GM18526 (cell line): ENCODE measurements at regions not wholly inside any gene's neighbourhood (a gene's known extent, or its start where the extent isn't known, plus 50 kb on each side); places are given as distances from the start of the nearest gene placed in this dataset.

Experiments used
- POLR2A ChIP-seq: IDR thresholded peaks from 3 replicates; pipeline ENCODE4 v1.6.1; 2011; ENCODE audit not compliant: insufficient read length; ENCODE audit errors: extremely low read depth

DNA sequence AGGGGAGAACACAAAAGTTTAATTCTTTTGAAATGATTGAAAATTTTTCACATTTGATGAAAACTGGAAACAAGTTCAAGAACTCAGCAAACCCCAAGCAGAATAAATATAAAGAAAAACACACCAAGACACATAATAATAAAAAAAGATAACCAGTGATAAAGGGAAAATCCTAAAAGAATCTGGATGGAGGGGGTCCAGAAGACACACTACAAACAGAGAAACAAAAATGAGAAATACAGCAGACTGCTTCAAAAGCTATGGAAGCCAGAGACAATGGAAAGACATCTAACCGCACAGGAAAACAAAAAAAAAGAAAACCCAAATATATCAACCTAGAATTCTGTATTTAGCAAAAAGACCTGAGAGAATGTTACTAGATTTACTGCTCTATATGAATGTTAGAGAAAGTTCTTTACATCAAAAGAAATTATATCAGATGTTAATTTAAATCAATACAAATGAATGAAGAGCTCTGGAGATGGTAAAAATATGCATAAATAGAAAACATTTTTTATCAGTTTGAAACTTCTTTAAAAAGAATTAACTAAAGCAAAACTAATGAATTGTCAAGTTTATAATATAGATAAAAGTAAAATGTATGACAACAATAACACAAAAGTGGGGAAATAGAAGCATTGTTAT, 310.7 kb upstream of the PREP start:
- TF ChIP-seq POLR2A, result no peak

DNA sequence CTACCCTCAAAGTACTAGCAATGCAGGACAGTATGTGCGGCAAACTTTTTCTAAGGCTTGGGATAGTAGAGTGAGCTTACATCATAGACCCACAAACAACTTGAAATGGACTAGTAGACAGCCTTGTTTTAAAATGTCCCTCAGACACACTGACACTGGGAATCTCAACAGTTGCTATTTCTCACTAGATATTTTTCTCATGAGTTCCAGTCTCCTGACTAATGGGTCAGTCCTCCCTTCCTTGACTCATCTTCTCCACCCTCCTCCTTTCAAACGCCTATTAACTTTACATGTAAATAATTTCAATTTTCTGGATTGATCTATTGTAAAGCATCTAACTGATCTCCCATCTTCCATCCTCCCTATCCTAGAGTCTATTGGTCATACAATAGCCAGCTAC, 308.3 kb upstream of the PREP start:
- TF ChIP-seq POLR2A, result no peak

DNA sequence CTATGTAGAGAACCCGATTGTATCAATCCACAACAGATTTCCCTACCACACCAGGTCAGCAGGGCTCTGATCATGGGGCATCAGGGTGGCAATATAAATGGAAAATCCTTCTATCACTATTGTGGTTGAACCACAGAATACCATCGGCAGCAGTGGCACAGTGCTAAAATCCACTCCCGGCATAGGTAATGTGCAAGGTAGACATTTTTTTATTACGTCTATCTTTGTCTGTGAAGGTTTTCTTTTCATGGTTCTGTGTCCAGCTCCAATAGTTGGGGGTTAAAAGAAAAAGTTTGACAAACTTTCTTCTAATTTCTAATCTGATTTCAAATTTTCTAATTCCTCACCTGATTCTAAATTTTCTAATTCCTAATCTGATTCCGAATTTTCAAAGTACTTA, 302.7 kb upstream of the PREP start:
- TF ChIP-seq POLR2A, result no peak

DNA sequence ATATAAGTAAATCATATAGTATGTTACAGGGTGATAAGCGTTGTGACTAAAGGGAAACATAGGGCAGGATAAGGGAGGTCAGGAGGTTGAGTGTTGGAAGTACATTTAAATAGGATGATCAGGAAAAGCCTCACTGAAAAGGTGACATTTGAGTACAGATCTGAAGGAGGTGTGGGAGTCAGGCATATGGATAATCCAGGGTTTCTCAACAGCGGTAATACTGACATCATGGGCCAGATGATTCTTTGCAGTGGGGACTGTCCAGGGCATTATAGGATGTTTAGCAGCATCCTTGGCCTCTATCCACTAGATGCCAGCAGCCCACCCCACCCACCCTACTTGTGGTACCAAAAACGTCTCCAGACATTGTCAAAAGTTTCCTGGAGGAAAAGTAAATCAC, 292.6 kb upstream of the PREP start:
- no peak for TF ChIP-seq POLR2A

DNA sequence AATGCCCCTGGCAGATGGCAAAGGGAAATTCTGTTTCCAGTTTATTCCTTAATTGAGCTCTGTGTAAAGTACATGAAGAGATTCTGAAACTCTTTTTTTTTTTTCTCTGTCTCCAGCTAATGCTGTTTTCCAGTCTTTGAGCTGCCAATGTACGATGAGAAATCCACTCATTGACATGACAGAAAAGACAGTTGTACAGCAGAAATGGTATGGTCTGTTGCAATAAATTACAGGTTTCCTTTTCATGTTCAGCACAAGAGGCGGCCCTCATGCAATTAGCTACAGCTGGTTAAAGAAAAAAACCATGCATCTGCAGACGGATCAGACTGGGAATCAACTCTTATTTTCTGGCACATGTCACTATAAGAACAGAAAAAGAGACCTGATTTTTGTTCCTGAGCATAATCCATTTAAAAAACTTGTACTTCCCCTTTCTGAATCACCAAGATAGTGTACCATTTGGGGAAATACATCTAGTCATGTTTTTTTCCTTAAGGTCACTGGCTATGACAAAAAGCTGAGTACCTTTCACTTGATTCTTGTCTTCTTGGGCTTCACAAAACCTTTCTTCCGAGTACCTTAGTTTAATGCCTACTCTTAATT, 289.8 kb upstream of the PREP start:
- TF ChIP-seq POLR2A, result no peak

DNA sequence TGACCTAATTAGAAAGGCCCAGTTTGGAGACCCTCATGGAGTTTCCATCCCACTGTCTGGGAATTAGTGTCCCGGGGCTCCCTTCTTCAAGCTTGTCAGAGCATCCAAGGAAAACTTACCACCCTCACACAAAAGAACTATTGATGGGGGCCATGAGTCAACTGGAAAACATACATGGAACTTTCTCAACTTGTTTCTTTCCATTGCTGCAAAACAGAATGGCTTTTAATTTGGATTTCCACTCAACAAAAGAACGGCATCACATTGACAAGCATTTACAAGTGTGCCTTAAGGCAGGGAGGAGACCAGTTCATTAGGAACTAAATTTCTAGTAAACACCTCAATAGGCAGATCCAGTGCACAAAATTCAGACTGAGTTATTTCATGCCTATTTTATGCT, 289.1 kb upstream of the PREP start:
- no peak for TF ChIP-seq POLR2A

DNA sequence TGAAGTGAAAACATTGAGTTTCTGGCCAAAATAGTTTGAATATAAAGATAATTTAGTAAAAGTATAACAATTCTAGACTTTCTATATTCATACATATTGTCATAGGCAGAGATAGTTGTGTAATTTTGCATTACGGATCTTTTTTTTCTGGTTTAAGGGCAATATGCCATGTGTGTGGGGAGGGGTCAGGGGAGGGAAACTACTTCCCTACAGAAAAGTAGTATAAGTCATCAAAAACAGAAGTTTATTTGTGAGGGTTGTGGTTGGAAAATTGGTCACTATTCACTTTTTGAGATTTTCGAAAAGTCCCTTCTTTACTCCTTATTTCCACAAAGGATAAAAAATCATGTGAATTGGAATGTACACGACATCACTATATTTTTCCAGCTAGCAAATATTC, 288.2 kb upstream of the PREP start:
- TF ChIP-seq POLR2A, result no peak

DNA sequence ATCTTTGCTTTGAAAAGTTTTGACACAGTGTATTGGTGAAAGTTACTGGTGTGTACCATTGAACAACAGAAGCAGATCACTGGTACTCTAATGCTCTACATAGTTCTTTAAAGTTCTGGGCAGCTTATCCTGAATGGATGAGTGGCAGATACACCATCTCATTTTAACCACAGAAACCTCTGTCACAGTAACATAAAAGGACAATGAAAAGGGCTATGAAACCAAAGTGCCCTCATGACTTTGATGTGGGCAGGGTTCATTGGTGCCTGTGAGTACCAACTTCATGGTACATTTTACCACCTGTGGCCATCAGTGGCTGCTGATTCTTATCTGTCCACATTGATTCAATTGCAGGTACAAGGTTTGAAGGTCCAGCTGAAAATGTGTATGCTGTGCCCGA, 285.7 kb upstream of the PREP start:
- TF ChIP-seq POLR2A, result no peak

DNA sequence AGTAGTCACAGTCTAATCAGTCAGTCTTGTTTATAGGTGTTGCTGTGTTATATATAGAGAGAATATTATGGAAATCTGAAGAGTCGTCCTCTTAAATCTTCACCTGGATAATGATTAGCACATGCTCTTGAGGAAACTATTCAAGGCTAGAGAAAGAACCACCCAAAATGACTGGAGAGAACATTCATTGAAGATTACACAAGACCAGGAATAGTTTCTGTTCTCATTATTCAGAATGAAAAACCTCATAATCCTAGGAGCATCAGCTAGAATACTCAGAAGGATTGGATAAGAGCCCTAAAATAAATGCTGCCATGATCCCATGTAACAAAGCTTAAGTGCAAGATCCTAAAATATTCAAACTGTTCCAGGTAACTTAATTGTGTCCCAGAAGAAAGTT, 278.2 kb upstream of the PREP start:
- TF ChIP-seq POLR2A, result no peak

DNA sequence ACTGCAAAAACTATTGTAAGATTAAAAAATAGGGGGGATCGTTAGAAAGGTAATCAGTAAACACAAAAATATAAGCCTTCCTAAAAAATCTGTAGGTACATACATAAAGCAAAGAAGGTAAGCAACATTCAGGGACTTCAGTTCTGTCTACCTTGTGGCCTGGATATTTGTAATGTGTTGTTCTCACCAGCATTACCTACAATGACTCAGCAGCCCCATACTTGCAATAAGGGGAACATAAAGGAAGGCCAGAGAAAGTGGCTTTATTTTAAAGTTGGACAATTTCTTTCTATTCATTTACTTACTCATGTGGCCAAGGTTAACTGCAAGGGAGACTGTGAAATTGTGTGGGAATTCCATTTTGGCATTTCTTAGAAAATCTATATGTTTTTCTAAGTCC, 277.2 kb upstream of the PREP start:
- no peak for TF ChIP-seq POLR2A

DNA sequence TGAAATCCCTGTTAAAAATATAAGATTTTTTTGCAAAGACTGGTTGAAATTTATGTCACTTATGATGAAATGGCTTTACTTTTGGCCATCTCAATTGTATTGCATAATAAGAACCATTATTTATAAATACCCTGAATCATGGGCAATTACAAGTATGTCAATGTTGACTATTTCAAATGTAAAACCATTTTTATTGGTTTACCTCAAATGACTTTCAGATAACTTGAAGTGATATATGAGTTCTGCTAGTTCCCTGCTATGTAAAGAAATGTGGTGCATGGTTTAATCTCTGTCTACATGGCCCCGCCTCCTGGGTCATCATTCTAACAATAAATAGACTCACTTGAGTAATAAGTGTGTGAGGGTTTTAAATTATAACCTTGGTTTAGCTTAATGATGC, 275.6 kb upstream of the PREP start:
- TF ChIP-seq POLR2A, result no peak

DNA sequence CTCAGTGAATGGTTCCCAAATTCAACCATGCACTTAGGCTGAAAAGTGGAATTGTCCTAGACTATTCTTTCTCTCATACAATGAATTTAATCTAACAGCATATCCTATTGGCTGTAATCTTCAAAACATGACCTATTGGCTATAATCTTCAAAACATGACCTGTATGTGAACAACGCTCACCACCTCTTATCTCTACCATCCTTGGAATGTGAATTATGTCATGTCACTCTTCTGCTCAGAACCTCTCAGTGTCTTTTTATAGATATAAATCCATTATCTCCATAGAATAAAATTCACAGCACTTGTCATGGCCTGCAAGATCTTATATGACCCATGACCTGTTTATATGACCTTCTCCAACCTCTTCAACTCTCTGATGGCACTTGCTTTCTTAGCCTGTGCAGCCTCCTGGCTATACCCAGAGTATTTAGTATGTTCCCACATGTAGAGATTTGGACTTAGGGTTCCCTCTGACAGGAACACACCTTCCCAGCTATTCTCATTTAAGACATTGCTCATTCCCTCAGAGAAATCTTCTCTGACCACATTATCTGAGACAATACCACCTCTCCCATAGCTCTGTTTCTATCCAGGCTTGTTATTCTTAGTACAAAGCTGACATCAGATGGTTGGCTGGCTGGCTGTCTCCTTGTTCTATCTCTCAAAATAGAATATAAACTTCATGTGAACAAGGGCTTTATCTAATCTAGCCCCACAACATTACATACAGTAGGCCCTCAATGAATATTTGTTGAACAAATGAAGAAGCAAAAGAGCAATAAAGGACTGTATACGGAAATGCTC, 275.0 kb upstream of the PREP start:
- no peak for TF ChIP-seq POLR2A

DNA sequence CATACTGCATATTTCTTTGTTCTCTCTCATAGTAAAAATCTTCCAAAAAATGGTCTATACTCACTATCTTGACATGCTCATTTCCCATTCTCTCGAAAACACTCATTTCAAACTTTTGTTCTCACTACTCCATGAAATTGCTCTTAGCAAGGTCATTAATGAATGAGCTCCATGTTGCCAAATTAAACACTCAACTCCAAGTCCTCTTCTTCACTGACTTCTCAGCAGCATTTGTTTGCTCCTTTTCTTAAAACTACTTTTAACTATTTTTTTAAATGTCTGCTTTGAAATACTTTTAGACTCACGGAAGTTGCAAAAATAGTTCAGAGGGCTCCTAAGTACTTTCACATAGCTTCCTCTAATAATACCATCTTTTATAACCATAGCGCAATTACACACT, 274.0 kb upstream of the PREP start:
- no peak for TF ChIP-seq POLR2A

DNA sequence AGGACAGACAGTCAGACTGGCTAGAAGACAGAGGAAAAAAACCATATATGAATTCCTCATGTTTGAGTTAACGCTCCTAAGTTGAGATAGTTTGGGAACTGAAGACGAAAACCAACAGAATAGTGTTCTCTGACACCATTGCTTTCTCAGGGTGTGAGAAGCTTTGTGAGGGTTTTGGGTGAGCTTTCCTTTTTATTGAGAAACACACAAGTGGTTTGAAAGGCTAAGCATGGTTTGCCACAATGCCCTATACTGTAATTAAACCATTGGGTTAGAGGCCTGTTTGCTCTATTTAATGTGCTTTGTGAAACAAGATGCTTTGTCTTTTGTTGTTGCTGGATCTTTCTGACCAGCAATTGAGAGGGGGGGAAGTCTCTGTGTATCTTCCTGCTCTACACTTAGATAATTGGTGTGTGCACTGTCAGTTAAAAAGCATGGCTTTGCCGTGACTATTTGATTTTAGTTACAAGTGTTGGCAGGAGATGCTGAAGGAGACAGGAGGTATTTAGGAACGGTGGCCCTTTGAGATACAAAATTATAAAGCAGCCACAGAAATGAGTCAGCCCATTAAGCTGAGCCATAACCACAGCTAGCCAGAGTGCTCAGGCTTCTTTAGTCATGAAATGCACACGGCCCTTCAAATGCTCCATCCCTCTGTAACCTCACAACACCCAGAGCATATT, 273.0 kb upstream of the PREP start:
- TF ChIP-seq POLR2A, result no peak

DNA sequence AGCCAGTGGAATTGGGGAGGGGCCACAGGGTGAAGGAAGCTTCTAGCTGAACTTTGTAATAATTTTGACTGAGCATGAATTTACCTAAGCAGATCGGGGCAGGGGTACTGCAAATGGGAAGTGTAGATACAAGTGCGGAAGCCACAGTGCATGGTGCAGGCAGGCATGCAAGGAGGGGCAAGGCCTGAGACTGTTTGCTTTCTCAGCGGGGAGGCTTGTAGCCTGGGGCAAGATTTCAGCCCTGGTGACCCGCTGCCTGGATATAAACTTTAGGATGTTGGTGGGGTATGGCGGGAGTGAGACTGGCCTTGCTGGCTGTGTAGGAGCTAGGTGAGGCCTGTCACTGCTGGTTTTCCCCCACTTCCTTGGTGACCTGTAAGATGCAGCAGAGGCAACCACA, 266.4 kb upstream of the PREP start:
- no peak for TF ChIP-seq POLR2A

DNA sequence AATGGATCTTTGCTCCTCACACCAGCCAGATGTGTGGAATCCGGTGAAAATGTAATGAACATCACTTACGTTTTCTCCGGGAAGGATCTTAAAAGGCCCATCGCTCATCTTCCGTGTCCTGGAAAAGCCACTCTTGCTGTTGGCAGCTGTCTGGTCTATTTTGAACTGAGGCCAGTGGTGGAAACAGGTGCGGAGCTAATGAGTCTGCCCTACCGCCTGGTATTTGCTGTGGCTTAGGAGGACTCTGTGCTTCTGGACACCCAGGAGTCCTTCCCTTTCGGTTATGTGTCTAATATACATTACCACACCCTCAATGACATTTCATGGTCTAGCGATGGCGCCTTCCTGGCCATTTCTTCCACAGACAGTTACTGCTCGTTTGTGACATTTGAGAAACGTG, 264.2 kb upstream of the PREP start:
- TF ChIP-seq POLR2A, result no peak

DNA sequence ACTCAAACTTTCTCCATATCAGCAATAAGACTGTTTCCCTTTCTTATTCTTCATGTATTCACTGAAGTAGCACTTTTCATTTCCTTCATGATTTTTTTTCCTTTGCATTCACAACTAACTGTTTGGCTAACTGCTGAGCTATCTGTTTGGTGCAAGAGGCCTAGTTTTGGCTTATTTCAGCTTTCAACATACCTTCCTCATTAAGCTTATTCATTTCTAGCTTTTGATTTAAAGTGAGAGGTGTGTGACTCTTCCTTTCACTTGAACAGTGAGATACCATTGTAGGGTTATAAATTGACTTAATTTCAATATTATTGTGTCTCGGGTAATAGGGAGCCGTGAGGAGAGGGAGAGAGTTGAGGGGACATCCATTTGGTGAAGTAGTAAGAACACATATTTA, 262.0 kb upstream of the PREP start:
- TF ChIP-seq POLR2A, result no peak

DNA sequence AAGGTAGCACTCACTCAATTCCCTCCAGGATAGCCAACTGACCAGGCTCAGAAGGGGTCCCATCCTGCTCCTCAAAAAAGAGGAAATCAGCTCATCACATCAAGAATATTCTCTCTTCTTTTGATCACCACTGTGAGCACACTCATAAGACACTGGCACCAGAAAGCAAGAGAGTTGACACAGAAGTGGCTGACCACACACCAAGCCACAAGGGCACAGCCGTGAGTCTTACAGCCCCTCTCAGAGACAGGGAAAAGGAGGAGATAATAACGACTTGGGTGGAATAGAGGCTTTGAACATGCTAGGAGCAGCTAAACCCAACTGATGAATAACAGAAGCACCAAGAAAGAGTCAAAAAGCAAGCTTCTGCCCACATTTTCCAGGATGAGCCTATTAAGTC, 249.1 kb upstream of the PREP start:
- TF ChIP-seq POLR2A, result no peak
